Uterus (tissue), 3 donors: ENCODE measurements at regions not wholly inside any gene's neighbourhood (a gene's known extent, or its start where the extent isn't known, plus 50 kb on each side); places are given as distances from the start of the nearest gene placed in this dataset.

Source experiments
- DNase-seq, 2 donors: peaks; one replicate each; pipeline ENCODE4 v3.0.0-alpha.2; 2019 to 2020
- H3K27ac ChIP-seq, 2 donors: fragments of 200-600 bp; sonication (generic); 1 replicate in 1 of 2; 2 replicates in 1 of 2; pipeline ENCODE4 v1.5.1; 2016 to 2018
- H3K27me3 ChIP-seq, 2 donors: fragments of 200-600 bp; sonication (generic); one replicate each; pipeline ENCODE4 v1.5.1; 2018 to 2019; ENCODE audit warnings: control low read depth in 1 of 2
- H3K36me3 ChIP-seq, 2 donors: fragments of 200-600 bp; sonication (generic); one replicate each; pipeline ENCODE4 v1.5.1; 2019; ENCODE audit warnings: control low read depth in 1 of 2
- H3K4me1 ChIP-seq, 2 donors: fragments of 200-600 bp; sonication (generic); one replicate each; pipeline ENCODE4 v1.5.1; 2018 to 2019; ENCODE audit warnings: control low read depth in 1 of 2
- H3K4me3 ChIP-seq, 2 donors: fragments of 200-600 bp; sonication (generic); 1 replicate in 1 of 2; 2 replicates in 1 of 2; pipeline ENCODE4 v1.5.1; 2018 to 2019; ENCODE audit warnings: mild to moderate bottlenecking in 1 of 2
- H3K9me3 ChIP-seq, 2 donors: fragments of 200-600 bp; sonication (generic); one replicate each; pipeline ENCODE4 v1.5.1; 2019; ENCODE audit warnings: control low read depth in 1 of 2
- CTCF ChIP-seq, 4 experiments: fragments of 200-600 bp in 2 of 4; fragments of 450-650 bp in 2 of 4; sonication (generic) in 2 of 4; IDR thresholded peaks; one replicate each; pipeline ENCODE4 v1.5.1; 2016 to 2019; ENCODE audit warnings: antibody characterized with exemption in 4 of 4, mild to moderate bottlenecking in 2 of 4, moderate library complexity in 1 of 4
- POLR2A ChIP-seq, 2 donors: fragments of 450-650 bp; IDR thresholded peaks; one replicate each; pipeline ENCODE4 v1.6.1; 2016; ENCODE audit warnings: antibody characterized with exemption in 2 of 2, mild to moderate bottlenecking in 1 of 2, moderate library complexity in 1 of 2
- intact Hi-C: fragments of 100-400 bp; cut with DNase I; formaldehyde crosslinking; loops from one replicate; pipeline ENCODE4 v1.15.1; 2023; ENCODE audit warnings: low total_unique reads
- donor health status: DM: yes; HTN: yes; CAD: no.

DNA sequence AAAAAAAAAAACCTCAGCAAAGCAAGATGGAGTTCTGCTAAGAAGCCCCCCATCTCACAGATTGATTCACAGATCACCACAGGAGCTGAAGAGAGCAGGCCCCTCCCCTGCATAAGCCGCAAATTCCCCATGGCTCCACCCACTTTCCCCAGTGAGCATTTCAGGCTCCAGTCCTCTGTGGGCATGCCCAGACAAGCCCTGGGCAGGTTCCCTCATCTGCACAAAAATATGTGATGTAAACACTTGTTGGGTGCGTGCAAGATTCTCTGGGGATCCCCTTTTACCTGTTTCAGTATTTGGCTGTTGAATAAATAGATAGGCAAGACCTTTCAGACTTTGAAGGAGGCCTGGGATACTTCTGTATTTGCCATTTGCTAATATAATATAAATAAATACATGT, 514.3 kb downstream of the PCDH7 start:
- TF ChIP-seq CTCF (IDR thresholded peaks at IDR 0.05) (no peak), POLR2A (IDR thresholded peaks at IDR 0.05) (no peak)
- Histone ChIP-seq H3K36me3 (no peaks in the 10 kb centered on the region), H3K4me1 (no peaks in the 10 kb centered on the region), H3K4me3 (no peak overlapping the region), H3K27ac (no peak overlapping the region), H3K9me3 (no peaks in the 10 kb centered on the region), H3K27me3 (no peaks in the 10 kb centered on the region)
- no peak for DNase-seq
- intact Hi-C loops = no loop called here

- no peaks in the 10 kb centered on the region for H3K27me3 ChIP-seq
- no peak for DNase-seq
- TF ChIP-seq CTCF (IDR thresholded peaks at IDR 0.05) = no peak
- no peak for TF ChIP-seq POLR2A (IDR thresholded peaks at IDR 0.05)
- no peaks in the 10 kb centered on the region for H3K36me3 ChIP-seq
- H3K9me3 ChIP-seq = no peaks in the 10 kb centered on the region
- no peaks in the 10 kb centered on the region for H3K4me1 ChIP-seq
- H3K4me3 ChIP-seq = no peak overlapping the region
- intact Hi-C loops = no loop called here
- H3K27ac ChIP-seq = no peak overlapping the region
Measured at GRCh38 chr4:31234901-31235300, 514.7 kb downstream of the PCDH7 start.

GRCh38 chr4:31236020-31236638, 516.0 kb downstream of the PCDH7 start:
- Histone ChIP-seq H3K9me3 (no peaks in the 10 kb centered on the region), H3K27me3 (no peaks in the 10 kb centered on the region), H3K4me1 (no peaks in the 10 kb centered on the region), H3K27ac (no peak overlapping the region), H3K36me3 (no peaks in the 10 kb centered on the region), H3K4me3 (no peak overlapping the region)
- TF ChIP-seq POLR2A (IDR thresholded peaks at IDR 0.05) (no peak), CTCF (IDR thresholded peaks at IDR 0.05) (no peak)
- no peak for DNase-seq
- intact Hi-C loops = no loop called here

DNA sequence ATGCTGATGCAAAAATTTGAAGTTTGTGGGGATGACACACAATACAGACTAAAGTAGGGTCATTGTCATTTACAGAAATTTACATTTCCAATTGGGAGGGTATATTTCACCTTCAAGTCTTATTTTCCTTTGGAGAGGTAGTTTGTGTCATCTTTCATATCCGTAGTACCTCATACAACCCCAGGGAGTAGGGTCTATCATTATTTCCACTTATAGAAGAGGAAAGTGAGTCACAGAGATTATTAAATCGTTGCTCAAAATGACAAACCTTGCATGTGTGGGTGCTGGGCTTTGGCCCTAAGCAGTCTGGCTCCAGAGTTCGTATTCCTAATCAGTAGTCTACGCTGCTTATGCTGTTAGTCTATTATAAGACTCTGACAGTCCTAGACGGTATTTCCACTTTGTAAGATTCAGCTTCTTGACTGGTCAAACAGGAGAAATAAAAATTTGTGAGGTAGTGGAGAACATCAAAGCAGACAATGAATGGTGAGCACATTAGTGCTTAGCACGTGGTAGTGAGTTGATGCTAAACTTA, 516.5 kb downstream of the PCDH7 start:
- H3K4me1 ChIP-seq = no peaks in the 10 kb centered on the region
- H3K27ac ChIP-seq = no peak overlapping the region
- no peaks in the 10 kb centered on the region for H3K27me3 ChIP-seq
- DNase-seq = no peak
- H3K4me3 ChIP-seq = no peak overlapping the region
- H3K36me3 ChIP-seq = no peaks in the 10 kb centered on the region
- TF ChIP-seq POLR2A (IDR thresholded peaks at IDR 0.05) = no peak
- no peak for TF ChIP-seq CTCF (IDR thresholded peaks at IDR 0.05)
- intact Hi-C loops = no loop called here
- no peaks in the 10 kb centered on the region for H3K9me3 ChIP-seq

DNA sequence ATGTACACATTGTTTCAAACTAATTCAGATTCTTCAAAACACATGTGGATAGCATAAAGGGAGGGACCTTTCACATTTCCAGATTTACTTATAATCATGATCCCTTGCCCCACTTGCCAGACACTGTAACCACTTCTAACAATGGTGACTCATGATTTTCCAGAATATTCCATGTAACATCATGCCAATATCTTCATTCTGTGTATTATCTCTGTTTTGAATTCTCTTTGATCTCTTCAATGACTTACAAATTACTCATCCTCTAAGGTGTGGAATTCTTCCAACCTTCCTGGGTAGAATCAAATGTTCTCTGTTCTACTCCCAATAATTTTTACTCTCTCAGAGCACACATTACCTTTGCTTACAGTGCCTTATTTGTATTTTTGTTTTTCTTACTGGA, 517.1 kb downstream of the PCDH7 start:
- intact Hi-C loops = no loop called here
- Histone ChIP-seq H3K9me3 (no peaks in the 10 kb centered on the region), H3K4me1 (no peaks in the 10 kb centered on the region), H3K27ac (no peak overlapping the region), H3K27me3 (no peaks in the 10 kb centered on the region), H3K36me3 (no peaks in the 10 kb centered on the region), H3K4me3 (no peak overlapping the region)
- no peak for TF ChIP-seq POLR2A (IDR thresholded peaks at IDR 0.05)
- TF ChIP-seq CTCF (IDR thresholded peaks at IDR 0.05) = no peak
- no peak for DNase-seq
